Type B pancreatic cell (in vitro differentiated cells): ENCODE measurements at regions not wholly inside any gene's neighbourhood (a gene's known extent, or its start where the extent isn't known, plus 50 kb on each side); places are given as distances from the start of the nearest gene placed in this dataset.

Experiments used
- DNase-seq: peaks from one replicate; pipeline ENCODE4 v3.0.0; 2021; ENCODE audit warnings: mixed read lengths; ENCODE audit not compliant: unreplicated experiment; ENCODE audit errors: extremely low spot score
- H3K27ac Mint-ChIP-seq: 2 replicates; pipeline ENCODE4 v1.8.0; 2021; ENCODE audit warnings: mild to moderate bottlenecking, mixed read lengths
- H3K27me3 Mint-ChIP-seq: 2 replicates; pipeline ENCODE4 v1.8.0; 2021; ENCODE audit warnings: mixed read lengths
- H3K36me3 Mint-ChIP-seq: 2 replicates; pipeline ENCODE4 v1.8.0; 2021; ENCODE audit warnings: mixed read lengths
- H3K4me1 Mint-ChIP-seq: one replicate; pipeline ENCODE4 v1.8.0; 2021; ENCODE audit warnings: mixed read lengths; ENCODE audit not compliant: unreplicated experiment
- H3K4me3 Mint-ChIP-seq: 2 replicates; pipeline ENCODE4 v1.8.0; 2021; ENCODE audit warnings: mild to moderate bottlenecking, mixed read lengths
- H3K9me3 Mint-ChIP-seq: 2 replicates; pipeline ENCODE4 v1.8.0; 2021; ENCODE audit warnings: mixed read lengths
- CTCF ChIP-seq: fragments of 200-600 bp; sonication (generic); conservative IDR thresholded peaks from 2 replicates; pipeline ENCODE4 v1.5.0; 2021; ENCODE audit warnings: antibody characterized with exemption, mild to moderate bottlenecking

DNA sequence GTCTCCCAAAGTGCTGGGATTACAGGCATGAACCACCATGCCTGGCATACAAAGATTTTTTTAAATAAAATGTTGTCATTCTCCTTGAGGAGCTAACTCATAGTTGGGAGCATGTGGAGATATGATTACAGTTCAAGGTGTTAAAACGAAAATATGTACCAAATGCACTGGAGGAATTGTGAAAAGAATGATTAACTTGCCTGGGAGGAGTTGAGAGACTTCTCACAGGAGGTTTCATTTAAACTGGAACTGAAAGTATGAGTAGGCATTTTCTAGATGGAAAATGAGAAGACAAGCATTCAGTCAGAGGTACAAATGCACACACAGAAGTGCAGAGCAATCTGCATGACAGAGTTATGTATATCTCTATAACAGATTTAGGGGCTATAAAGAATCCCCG is 126.6 kb upstream of the PDE1A start:
- TF ChIP-seq CTCF, result no peak
- H3K27me3 Mint-ChIP-seq, result no peaks in the 10 kb centered on the region
- DNase-seq, result no peak
- no peaks in the 10 kb centered on the region for H3K9me3 Mint-ChIP-seq
- no peak overlapping the region for H3K27ac Mint-ChIP-seq
- no peaks in the 10 kb centered on the region for H3K4me1 Mint-ChIP-seq
- H3K36me3 Mint-ChIP-seq, result no peaks in the 10 kb centered on the region
- H3K4me3 Mint-ChIP-seq, result no peak overlapping the region

DNA sequence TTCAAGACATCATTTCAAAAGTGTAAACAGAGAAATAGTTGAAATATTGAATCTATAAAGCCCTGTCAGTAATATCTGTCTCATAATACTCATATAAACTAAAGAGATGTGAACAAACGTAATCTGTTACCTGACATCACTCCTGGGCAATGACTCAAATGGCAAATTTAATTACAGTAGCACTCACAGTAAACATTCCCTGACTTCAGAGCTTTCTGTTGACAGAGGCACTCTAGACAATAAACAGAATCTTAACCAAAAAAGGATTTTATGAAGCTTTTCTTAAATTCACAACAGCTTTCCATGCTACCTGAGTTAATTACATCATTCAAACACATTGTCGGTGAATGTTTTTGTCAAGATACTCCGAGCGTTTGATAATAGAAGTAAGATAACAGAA is 128.1 kb upstream of the PDE1A start:
- no peak overlapping the region for H3K27ac Mint-ChIP-seq
- no peak for DNase-seq
- no peak for TF ChIP-seq CTCF
- H3K36me3 Mint-ChIP-seq, result no peaks in the 10 kb centered on the region
- no peak overlapping the region for H3K4me3 Mint-ChIP-seq
- H3K4me1 Mint-ChIP-seq, result no peaks in the 10 kb centered on the region
- peaks cover 4% of the 10 kb centered on the region for H3K27me3 Mint-ChIP-seq
- H3K9me3 Mint-ChIP-seq, result no peaks in the 10 kb centered on the region

DNA sequence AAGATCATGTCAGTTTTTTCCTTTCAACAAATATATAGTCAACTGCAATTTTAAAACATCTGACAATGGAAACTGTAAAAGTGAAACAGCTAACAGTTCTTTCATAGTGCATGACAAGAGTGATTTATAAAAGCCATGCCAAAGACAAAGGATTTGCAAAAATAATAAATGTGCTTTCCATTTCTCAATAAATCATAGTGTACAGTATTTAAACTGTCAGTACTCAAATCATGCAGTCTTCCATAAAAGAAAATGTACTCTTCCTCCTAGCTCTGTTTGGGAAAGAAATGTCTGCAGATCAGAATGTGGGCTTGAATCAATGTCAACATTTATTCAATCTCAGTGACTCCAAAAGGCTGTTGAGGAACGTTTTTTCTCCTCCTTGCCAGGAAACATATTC is 131.7 kb upstream of the PDE1A start:
- Mint-ChIP-seq H3K36me3 (no peaks in the 10 kb centered on the region), H3K27me3 (peaks cover 8% of the 10 kb centered on the region), H3K27ac (no peak overlapping the region), H3K4me3 (no peak overlapping the region), H3K4me1 (no peaks in the 10 kb centered on the region), H3K9me3 (no peaks in the 10 kb centered on the region)
- no peak for TF ChIP-seq CTCF
- DNase-seq, result no peak

GRCh38 chr2:182559623-182560022 is 132.8 kb upstream of the PDE1A start:
- H3K4me3 Mint-ChIP-seq, result no peak overlapping the region
- H3K27ac Mint-ChIP-seq, result no peak overlapping the region
- no peak for DNase-seq
- TF ChIP-seq CTCF, result no peak
- H3K9me3 Mint-ChIP-seq, result no peaks in the 10 kb centered on the region
- H3K4me1 Mint-ChIP-seq, result no peaks in the 10 kb centered on the region
- H3K36me3 Mint-ChIP-seq, result no peaks in the 10 kb centered on the region
- H3K27me3 Mint-ChIP-seq, result peaks cover 8% of the 10 kb centered on the region

DNA sequence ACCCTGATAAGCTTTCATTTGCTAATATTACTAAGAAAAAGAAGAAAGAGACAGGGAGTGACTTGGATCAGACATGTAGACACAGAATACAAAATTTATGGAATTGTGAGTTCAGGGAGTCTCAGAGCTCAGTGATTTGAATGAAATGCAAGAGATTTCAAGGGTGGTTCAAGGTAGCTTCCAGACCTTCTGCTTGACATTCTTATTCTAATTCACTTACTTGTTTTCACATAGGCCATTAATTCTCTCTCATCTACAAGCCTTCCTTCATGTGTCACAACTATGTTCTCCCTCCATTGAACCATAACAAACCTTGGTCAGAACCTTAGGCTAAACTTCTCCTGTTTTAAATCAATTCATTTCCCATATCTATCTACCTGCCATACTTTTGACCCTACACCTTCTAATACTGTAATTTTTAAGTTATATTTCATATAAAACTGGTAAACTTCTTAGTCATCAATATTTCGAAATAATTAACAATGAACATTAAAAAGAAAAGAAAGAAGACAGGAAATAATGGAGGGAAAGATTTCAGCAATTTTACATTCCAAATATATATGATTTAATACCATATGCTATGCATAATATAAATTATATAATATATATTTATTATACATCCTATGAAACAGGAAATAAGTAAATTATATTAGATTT is 139.2 kb upstream of the PDE1A start:
- no peaks in the 10 kb centered on the region for H3K9me3 Mint-ChIP-seq
- H3K27me3 Mint-ChIP-seq, result peaks cover 5% of the 10 kb centered on the region

More for the DNA sequence above, 139.2 kb upstream of the PDE1A start:
- TF ChIP-seq CTCF, result no peak
- DNase-seq, result no peak
- no peaks in the 10 kb centered on the region for H3K4me1 Mint-ChIP-seq
- H3K36me3 Mint-ChIP-seq, result no peaks in the 10 kb centered on the region
- no peak overlapping the region for H3K27ac Mint-ChIP-seq
- H3K4me3 Mint-ChIP-seq, result no peak overlapping the region
